ENCODE measurements at regions not wholly inside any gene's neighbourhood (a gene's known extent, or its start where the extent isn't known, plus 50 kb on each side); places are given as distances from the start of the nearest gene placed in this dataset.

GRCh38 chr1:164932580-164932979 is 373.6 kb downstream of the PBX1 start:
- H3K27me3 ChIP-seq (ENCODE audit: insufficient read depth, low read length) = no peaks in the 10 kb centered on the region
- Mint-ChIP-seq H3K4me3 (ENCODE audit: unreplicated experiment) (no peak overlapping the region), H3K4me1 (ENCODE audit: low read depth, unreplicated experiment) (no peaks in the 10 kb centered on the region), H3K9me3 (ENCODE audit: unreplicated experiment) (no peaks in the 10 kb centered on the region), H3K27ac (ENCODE audit: unreplicated experiment) (no peak overlapping the region), H3K36me3 (ENCODE audit: low read depth, unreplicated experiment) (no peaks in the 10 kb centered on the region), H3K27me3 (ENCODE audit: low read depth, unreplicated experiment) (peaks cover 21% of the 10 kb centered on the region)
- H3K79me2 ChIP-seq (ENCODE audit: insufficient read depth, low read length) = no peaks in the 10 kb centered on the region
- FAIRE-seq = no peak
- H4K20me1 ChIP-seq (ENCODE audit: insufficient read depth, low read length) = no peaks in the 10 kb centered on the region
- H3K36me3 ChIP-seq (ENCODE audit: insufficient read depth, low read length) = no peaks in the 10 kb centered on the region
- no peak overlapping the region for H3K27ac ChIP-seq (ENCODE audit: low read depth, low read length)
- no peak for DNase-seq (ENCODE audit: low read depth)
- H3K4me3 ChIP-seq (ENCODE audit: insufficient read depth, low read depth, low read length) = no peak overlapping the region
- no peak overlapping the region for H3K4me2 ChIP-seq (ENCODE audit: low read length)
- H3K9ac ChIP-seq (ENCODE audit: low read length) = no peak overlapping the region
- H3K4me1 ChIP-seq (ENCODE audit: insufficient read depth, low read length) = no peaks in the 10 kb centered on the region
- no peaks in the 10 kb centered on the region for H3K9me3 ChIP-seq (ENCODE audit: insufficient read depth, low read depth, low read length)
- no peak overlapping the region for H2AFZ ChIP-seq (ENCODE audit: low read depth, low read length)
- TF ChIP-seq, protein P1, sequence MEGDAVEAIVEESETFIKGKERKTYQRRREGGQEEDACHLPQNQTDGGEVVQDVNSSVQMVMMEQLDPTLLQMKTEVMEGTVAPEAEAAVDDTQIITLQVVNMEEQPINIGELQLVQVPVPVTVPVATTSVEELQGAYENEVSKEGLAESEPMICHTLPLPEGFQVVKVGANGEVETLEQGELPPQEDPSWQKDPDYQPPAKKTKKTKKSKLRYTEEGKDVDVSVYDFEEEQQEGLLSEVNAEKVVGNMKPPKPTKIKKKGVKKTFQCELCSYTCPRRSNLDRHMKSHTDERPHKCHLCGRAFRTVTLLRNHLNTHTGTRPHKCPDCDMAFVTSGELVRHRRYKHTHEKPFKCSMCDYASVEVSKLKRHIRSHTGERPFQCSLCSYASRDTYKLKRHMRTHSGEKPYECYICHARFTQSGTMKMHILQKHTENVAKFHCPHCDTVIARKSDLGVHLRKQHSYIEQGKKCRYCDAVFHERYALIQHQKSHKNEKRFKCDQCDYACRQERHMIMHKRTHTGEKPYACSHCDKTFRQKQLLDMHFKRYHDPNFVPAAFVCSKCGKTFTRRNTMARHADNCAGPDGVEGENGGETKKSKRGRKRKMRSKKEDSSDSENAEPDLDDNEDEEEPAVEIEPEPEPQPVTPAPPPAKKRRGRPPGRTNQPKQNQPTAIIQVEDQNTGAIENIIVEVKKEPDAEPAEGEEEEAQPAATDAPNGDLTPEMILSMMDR (IDR thresholded peaks at IDR 0.05; ENCODE audit: insufficient read depth, low read depth, low read length) = no peak
- no peak for TF ChIP-seq EZH2 (IDR thresholded peaks at IDR 0.05; ENCODE audit: insufficient read depth, low read length)

- H3K79me2 ChIP-seq (ENCODE audit: insufficient read depth, low read length) = no peaks in the 10 kb centered on the region
- H3K27me3 Mint-ChIP-seq (ENCODE audit: low read depth, unreplicated experiment) = peaks cover 20% of the 10 kb centered on the region
Measured at GRCh38 chr1:164930833-164931232, 371.8 kb downstream of the PBX1 start.

DNA sequence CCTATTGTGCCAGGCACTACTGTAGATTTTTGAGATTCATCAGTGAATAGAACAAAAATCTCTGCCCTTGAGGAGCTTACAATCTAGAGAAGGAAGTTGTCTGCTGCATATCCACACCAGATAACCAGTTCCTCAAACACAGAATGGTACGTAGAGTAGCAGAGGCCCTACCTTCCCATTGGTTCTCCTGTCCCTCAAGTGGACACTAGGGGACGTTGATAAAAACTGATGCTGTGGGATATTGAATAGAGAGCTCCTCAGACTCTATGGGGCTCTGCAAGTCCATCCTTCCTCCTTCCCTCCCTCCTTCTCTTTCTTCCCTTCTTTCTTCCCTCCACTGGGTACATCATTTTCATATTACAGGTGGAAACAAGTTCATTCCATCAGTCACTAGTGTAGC is 371.3 kb downstream of the PBX1 start:
- Histone ChIP-seq H4K20me1 (ENCODE audit: insufficient read depth, low read length) (no peaks in the 10 kb centered on the region), H3K27ac (ENCODE audit: low read depth, low read length) (no peak overlapping the region), H3K27me3 (ENCODE audit: insufficient read depth, low read length) (no peaks in the 10 kb centered on the region), H2AFZ (ENCODE audit: low read depth, low read length) (no peak overlapping the region), H3K9ac (ENCODE audit: low read length) (no peak overlapping the region), H3K79me2 (ENCODE audit: insufficient read depth, low read length) (no peaks in the 10 kb centered on the region), H3K4me3 (ENCODE audit: insufficient read depth, low read depth, low read length) (no peak overlapping the region), H3K4me1 (ENCODE audit: insufficient read depth, low read length) (no peaks in the 10 kb centered on the region), H3K9me3 (ENCODE audit: insufficient read depth, low read depth, low read length) (no peaks in the 10 kb centered on the region), H3K36me3 (ENCODE audit: insufficient read depth, low read length) (no peaks in the 10 kb centered on the region), H3K4me2 (ENCODE audit: low read length) (no peak overlapping the region)
- DNase-seq (ENCODE audit: low read depth) = no peak
- Mint-ChIP-seq H3K27me3 (ENCODE audit: low read depth, unreplicated experiment) (peaks cover 17% of the 10 kb centered on the region), H3K4me3 (ENCODE audit: unreplicated experiment) (no peak overlapping the region), H3K4me1 (ENCODE audit: low read depth, unreplicated experiment) (no peaks in the 10 kb centered on the region), H3K36me3 (ENCODE audit: low read depth, unreplicated experiment) (no peaks in the 10 kb centered on the region), H3K9me3 (ENCODE audit: unreplicated experiment) (peaks cover 2% of the 10 kb centered on the region), H3K27ac (ENCODE audit: unreplicated experiment) (no peak overlapping the region)
- TF ChIP-seq EZH2 (IDR thresholded peaks at IDR 0.05; ENCODE audit: insufficient read depth, low read length) = no peak
- TF ChIP-seq, protein P1 (IDR thresholded peaks at IDR 0.05; ENCODE audit: insufficient read depth, low read depth, low read length) = no peak
- no peak for FAIRE-seq

More at GRCh38 chr1:164930833-164931232, 371.8 kb downstream of the PBX1 start:
- Histone ChIP-seq H3K9ac (ENCODE audit: low read length) (no peak overlapping the region), H4K20me1 (ENCODE audit: insufficient read depth, low read length) (no peaks in the 10 kb centered on the region), H3K27me3 (ENCODE audit: insufficient read depth, low read length) (no peaks in the 10 kb centered on the region), H3K9me3 (ENCODE audit: insufficient read depth, low read depth, low read length) (no peaks in the 10 kb centered on the region), H3K4me1 (ENCODE audit: insufficient read depth, low read length) (no peaks in the 10 kb centered on the region), H3K4me2 (ENCODE audit: low read length) (no peak overlapping the region), H3K4me3 (ENCODE audit: insufficient read depth, low read depth, low read length) (no peak overlapping the region), H3K36me3 (ENCODE audit: insufficient read depth, low read length) (no peaks in the 10 kb centered on the region), H3K27ac (ENCODE audit: low read depth, low read length) (no peak overlapping the region), H2AFZ (ENCODE audit: low read depth, low read length) (no peak overlapping the region)
- no peaks in the 10 kb centered on the region for H3K4me1 Mint-ChIP-seq (ENCODE audit: low read depth, unreplicated experiment)
- H3K36me3 Mint-ChIP-seq (ENCODE audit: low read depth, unreplicated experiment) = no peaks in the 10 kb centered on the region
- no peak overlapping the region for H3K27ac Mint-ChIP-seq (ENCODE audit: unreplicated experiment)
- DNase-seq (ENCODE audit: low read depth) (no peak), FAIRE-seq (no peak)
- TF ChIP-seq, protein P1 (IDR thresholded peaks at IDR 0.05; ENCODE audit: insufficient read depth, low read depth, low read length) = no peak
- H3K4me3 Mint-ChIP-seq (ENCODE audit: unreplicated experiment) = no peak overlapping the region
- H3K9me3 Mint-ChIP-seq (ENCODE audit: unreplicated experiment) = peaks cover 2% of the 10 kb centered on the region
